H1 (cell line): ENCODE measurements at regions not wholly inside any gene's neighbourhood (a gene's known extent, or its start where the extent isn't known, plus 50 kb on each side); places are given as distances from the start of the nearest gene placed in this dataset.

Experiments used
- CTCF ChIA-PET: fragments of 300-600 bp; sonication (Branson Sonifier 250); formaldehyde crosslinking; loops from one replicate; lab custom pipeline; 2021; ENCODE audit not compliant: partially characterized antibody; lab: Charles Lee
- POLR2A ChIA-PET: fragments of 300-600 bp; sonication (Branson Sonifier 250); formaldehyde crosslinking; loops from one replicate; lab custom pipeline; 2021; ENCODE audit warnings: inconsistent platforms; ENCODE audit not compliant: partially characterized antibody; lab: Charles Lee
- DNase-seq, 2 experiments: peaks; one replicate each; pipeline versions ENCODE4 v3.0.0 to v3.0.0-alpha.2; 2010 to 2022; ENCODE audit warnings: low spot score in 2 of 2, low read depth in 1 of 2, mixed read lengths in 1 of 2
- FAIRE-seq: peaks from 2 replicates; lab custom pipeline; 2011; peaks lifted over from hg19 to GRCh38; lab: Jason Lieb, UNC
- H2AFZ ChIP-seq: 2 replicates; pipeline ENCODE4 v1.8.1; 2012; ENCODE audit warnings: low read length, inconsistent platforms
- H2AK5ac ChIP-seq: 2 replicates; pipeline ENCODE4 v1.6.1; 2013; ENCODE audit warnings: low read depth, low read length
- H2BK120ac ChIP-seq: replicated peaks from 2 replicates; pipeline ENCODE3; 2013; ENCODE audit warnings: low read depth, low read length, inconsistent platforms
- H2BK12ac ChIP-seq: 2 replicates; pipeline ENCODE4 v1.6.1; 2013; ENCODE audit warnings: low read depth, low read length
- H2BK15ac ChIP-seq: 2 replicates; pipeline ENCODE4 v1.6.1; 2013; ENCODE audit warnings: low read length
- H2BK20ac ChIP-seq: 2 replicates; pipeline ENCODE4 v1.6.1; 2013; ENCODE audit warnings: low read length
- H2BK5ac ChIP-seq: 2 replicates; pipeline ENCODE4 v1.6.1; 2013; ENCODE audit warnings: low read depth, low read length
- H3K14ac ChIP-seq: 2 replicates; pipeline ENCODE4 v1.6.1; 2013; ENCODE audit warnings: inconsistent platforms; ENCODE audit not compliant: insufficient read length
- H3K18ac ChIP-seq: 2 replicates; pipeline ENCODE4 v1.6.1; 2013; ENCODE audit warnings: low read length; ENCODE audit errors: extremely low read depth
- H3K23ac ChIP-seq: 2 replicates; pipeline ENCODE4 v1.6.1; 2013; ENCODE audit warnings: inconsistent platforms; ENCODE audit not compliant: insufficient read length
- H3K23me2 ChIP-seq: 2 replicates; pipeline ENCODE4 v1.6.1; 2013; ENCODE audit warnings: low read depth, low read length
- H3K27ac ChIP-seq: 2 replicates; pipeline ENCODE4 v1.6.1; 2011; ENCODE audit warnings: low read depth, low read length, inconsistent platforms
- H3K27me3 ChIP-seq, 4 experiments: replicated peaks in 1 of 4; 1 replicate in 1 of 4; 2 replicates in 3 of 4; pipeline versions ENCODE4 v1.6.1 to v1.8.1; 2011 to 2013; ENCODE audit warnings: low read length in 3 of 4, mild to moderate bottlenecking in 3 of 4, inconsistent platforms in 2 of 4, mixed read lengths in 2 of 4, moderate library complexity in 1 of 4; ENCODE audit not compliant: control insufficient read depth in 3 of 4, insufficient read depth in 3 of 4; ENCODE audit errors: extremely low read depth in 1 of 4
- H3K36me3 ChIP-seq, 4 experiments: 2 replicates each; pipeline versions ENCODE4 v1.6.1 to v1.8.1; 2011 to 2013; ENCODE audit warnings: mild to moderate bottlenecking in 4 of 4, low read length in 3 of 4, moderate library complexity in 2 of 4, control low read depth in 1 of 4, inconsistent platforms in 1 of 4; ENCODE audit not compliant: insufficient read depth in 4 of 4, control insufficient read depth in 2 of 4
- H3K4ac ChIP-seq: replicated peaks from 2 replicates; pipeline ENCODE3; 2013; ENCODE audit warnings: low read length, low read depth, mixed read lengths, inconsistent platforms; ENCODE audit not compliant: insufficient read length
- H3K4me1 ChIP-seq, 4 experiments: replicated peaks in 1 of 4; 1 replicate in 1 of 4; 2 replicates in 3 of 4; pipeline versions ENCODE4 v1.6.1 to v1.8.1; 2011 to 2013; ENCODE audit warnings: low read length in 3 of 4, inconsistent platforms in 2 of 4, mixed read lengths in 1 of 4; ENCODE audit not compliant: insufficient read depth in 4 of 4, control insufficient read depth in 3 of 4
- H3K4me2 ChIP-seq, 2 experiments: 2 replicates each; pipeline versions ENCODE4 v1.6.1 to v1.8.1; 2011 to 2013; ENCODE audit warnings: low read depth in 2 of 2, low read length in 2 of 2, control low read depth in 1 of 2, inconsistent platforms in 1 of 2, mild to moderate bottlenecking in 1 of 2; ENCODE audit not compliant: insufficient read depth in 1 of 2
- H3K4me3 ChIP-seq, 4 experiments: fragments of 200-600, 300-600 bp in 1 of 4; sonication (generic), shearing (Covaris generic), sonication (Bioruptor Twin) in 1 of 4; 2 replicates each; pipeline versions ENCODE4 v1.5.1 to v1.8.1; 2011 to 2016; ENCODE audit warnings: low read length in 4 of 4, low read depth in 3 of 4, control low read depth in 2 of 4, inconsistent platforms in 2 of 4, mild to moderate bottlenecking in 2 of 4, mixed read lengths in 1 of 4, moderate library complexity in 1 of 4; ENCODE audit not compliant: insufficient read depth in 2 of 4; ENCODE audit errors: extremely low read depth in 1 of 4
- H3K56ac ChIP-seq: replicated peaks from 2 replicates; pipeline ENCODE3; 2013; ENCODE audit warnings: low read depth, mild to moderate bottlenecking, mixed read lengths, low read length, inconsistent platforms; ENCODE audit not compliant: insufficient read length
- H3K79me1 ChIP-seq: 2 replicates; pipeline ENCODE4 v1.6.1; 2013; ENCODE audit warnings: low read depth, low read length, control low read depth
- H3K79me2 ChIP-seq, 2 experiments: 2 replicates each; pipeline versions ENCODE4 v1.6.1 to v1.8.1; 2012 to 2013; ENCODE audit warnings: low read length in 2 of 2, mild to moderate bottlenecking in 2 of 2, inconsistent platforms in 1 of 2; ENCODE audit not compliant: insufficient read depth in 2 of 2, control insufficient read depth in 1 of 2
- H3K9ac ChIP-seq, 4 experiments: replicated peaks in 1 of 4; 1 replicate in 1 of 4; 2 replicates in 3 of 4; pipeline versions ENCODE4 v1.6.1 to v1.8.1; 2011 to 2013; ENCODE audit warnings: low read depth in 3 of 4, low read length in 3 of 4, control low read depth in 2 of 4, mild to moderate bottlenecking in 2 of 4, moderate library complexity in 2 of 4, inconsistent platforms in 1 of 4; ENCODE audit errors: extremely low read depth in 1 of 4
- H3K9me3 ChIP-seq, 2 experiments: 2 replicates each; pipeline versions ENCODE4 v1.6.1 to v1.8.1; 2012 to 2013; ENCODE audit warnings: mild to moderate bottlenecking in 2 of 2, moderate library complexity in 2 of 2, control low read depth in 1 of 2, inconsistent platforms in 1 of 2, low read depth in 1 of 2, low read length in 1 of 2, mixed read lengths in 1 of 2; ENCODE audit not compliant: insufficient read depth in 2 of 2
- H4K20me1 ChIP-seq, 2 experiments: replicated peaks in 1 of 2; 2 replicates each; pipeline versions ENCODE3 to v1.8.1; 2011 to 2013; ENCODE audit warnings: inconsistent platforms in 2 of 2, low read length in 2 of 2, mild to moderate bottlenecking in 1 of 2; ENCODE audit not compliant: insufficient read depth in 2 of 2, control insufficient read depth in 1 of 2
- H4K5ac ChIP-seq: 2 replicates; pipeline ENCODE4 v1.6.1; 2013; ENCODE audit warnings: low read length, low read depth, mixed read lengths, inconsistent platforms; ENCODE audit not compliant: insufficient read length
- H4K8ac ChIP-seq: 2 replicates; pipeline ENCODE4 v1.8.0; 2013; ENCODE audit warnings: mild to moderate bottlenecking, moderate library complexity, low read length, inconsistent platforms; ENCODE audit not compliant: insufficient read depth; ENCODE audit errors: extremely low read depth
- H4K91ac ChIP-seq: replicated peaks from 2 replicates; pipeline ENCODE3; 2013; ENCODE audit warnings: low read length, mixed read lengths, inconsistent platforms; ENCODE audit not compliant: insufficient read length
- BACH1 ChIP-seq: IDR thresholded peaks from 2 replicates; pipeline ENCODE4 v1.6.1; 2012; ENCODE audit warnings: low read length, improper control_type of control experiment
- CHD1 ChIP-seq: IDR thresholded peaks from 2 replicates; pipeline ENCODE4 v1.6.1; 2012; ENCODE audit warnings: low read depth, low read length, improper control_type of control experiment
- GTF2F1 ChIP-seq: IDR thresholded peaks from 2 replicates; pipeline ENCODE4 v1.6.1; 2012; ENCODE audit warnings: low read depth, low read length, improper control_type of control experiment, borderline replicate concordance
- PHF8 ChIP-seq: fragments of 200-600 bp; sonication (generic); conservative IDR thresholded peaks from 2 replicates; pipeline ENCODE4 v1.7.1; 2012; ENCODE audit warnings: low read depth, mild to moderate bottlenecking, inconsistent platforms, low read length, moderate library complexity
- SAP30 ChIP-seq: fragments of 300-600 bp; sonication (generic); IDR thresholded peaks from 2 replicates; pipeline ENCODE4 v1.7.1; 2012; ENCODE audit warnings: low read length, moderate library complexity, mild to moderate bottlenecking, inconsistent platforms; ENCODE audit not compliant: insufficient read depth, insufficient replicate concordance
- SIRT6 ChIP-seq: IDR thresholded peaks from one replicate; pipeline ENCODE4 v1.7.1; 2012; ENCODE audit warnings: low read length, inconsistent platforms
- SIX5 ChIP-seq: IDR thresholded peaks from 2 replicates; pipeline ENCODE4 v1.6.1; 2011; ENCODE audit warnings: mild to moderate bottlenecking, low read depth, low read length
- SUZ12 ChIP-seq: fragments of 200-600 bp; sonication (generic); IDR thresholded peaks from 2 replicates; pipeline ENCODE4 v1.6.1; 2012; ENCODE audit warnings: mild to moderate bottlenecking, inconsistent platforms, low read length, moderate library complexity, mixed read lengths
- WGBS, 2 experiments: shearing (Covaris generic) in 1 of 2; methylation state at CpG; one replicate each; pipeline versions ENCODE4 v1.1.6 to v1.1.7; 2013 to 2015; ENCODE audit warnings: low lambda C conversion rate in 2 of 2, mixed read lengths in 2 of 2, inconsistent platforms in 1 of 2, low coverage in 1 of 2, missing lambda C conversion rate in 1 of 2; ENCODE audit not compliant: insufficient replicate concordance in 2 of 2, insufficient coverage in 1 of 2, insufficient read length in 1 of 2; ENCODE audit errors: extremely low coverage in 1 of 2, missing lambda C conversion rate in 1 of 2; 5-methylcytosine and 5-hydroxymethylcytosine counted together

DNA sequence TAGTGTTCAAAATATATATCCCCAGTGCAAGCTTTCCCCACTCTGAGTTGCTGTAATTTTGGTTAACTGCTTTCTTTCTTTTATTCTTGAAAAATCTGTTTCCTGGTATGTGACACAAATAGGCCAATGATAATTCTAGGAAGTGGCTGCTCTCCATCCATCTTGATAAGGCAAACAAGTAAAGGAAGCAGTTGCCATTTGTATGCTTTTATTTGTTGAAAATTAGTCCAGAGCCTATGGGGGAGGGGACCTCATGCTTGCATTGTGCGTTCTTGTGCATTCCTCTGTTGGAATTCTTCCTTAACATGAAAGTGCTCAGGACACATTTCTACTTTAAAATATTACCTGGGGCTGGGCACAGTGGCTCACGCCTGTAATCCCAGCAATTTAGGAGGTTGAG is 111.2 kb upstream of the FSHR start:
- no peak overlapping the region for H4K5ac ChIP-seq
- H4K20me1 ChIP-seq: no peaks in the 10 kb centered on the region
- H3K9ac ChIP-seq: no peak overlapping the region
- 89% methylated on average over 2 of the region's 2 CpGs; no CpG with 5 or more reads in 1 of the 2 experiments for WGBS, 2 experiments
- H2BK5ac ChIP-seq: no peak overlapping the region
- no peak overlapping the region for H4K8ac ChIP-seq
- no peak overlapping the region for H2AK5ac ChIP-seq
- H2AFZ ChIP-seq: no peak overlapping the region
- no peak overlapping the region for H2BK20ac ChIP-seq
- no peaks in the 10 kb centered on the region for H3K23me2 ChIP-seq
- no peak overlapping the region for H3K4ac ChIP-seq
- POLR2A ChIA-PET: no interaction called here
- no peak overlapping the region for H2BK15ac ChIP-seq
- no peak overlapping the region for H2BK12ac ChIP-seq
- CTCF ChIA-PET: interaction anchor here (0.8 kb wide), 2 partner anchors 12 to 55 kb away, joined by 3 to 4 read pairs; no protein-coding TSS in a partner anchor
- H3K4me1 ChIP-seq: peaks cover 0 to 2% (median 0%) of the 10 kb centered on the region in 4 experiments; a peak in 1 of 7 replicates
- FAIRE-seq: no peak
- no peaks in the 10 kb centered on the region for H3K79me2 ChIP-seq
- TF ChIP-seq GTF2F1 (no peak), SIRT6 (no peak), CHD1 (no peak), SAP30 (no peak), PHF8 (no peak), SUZ12 (no peak), BACH1 (no peak), SIX5 (no peak)
- TF ChIP-seq, all 59 proteins: peak for 0
- H3K14ac ChIP-seq: no peak overlapping the region
- no peak overlapping the region for H3K4me3 ChIP-seq
- DNase-seq: no peak
- no peaks in the 10 kb centered on the region for H3K27me3 ChIP-seq
- no peak overlapping the region for H2BK120ac ChIP-seq
- H4K91ac ChIP-seq: no peak overlapping the region
- H3K4me2 ChIP-seq: no peak overlapping the region
- H3K23ac ChIP-seq: no peak overlapping the region
- H3K36me3 ChIP-seq: no peaks in the 10 kb centered on the region
- H3K18ac ChIP-seq: no peak overlapping the region
- H3K27ac ChIP-seq: no peak overlapping the region
- H3K79me1 ChIP-seq: no peaks in the 10 kb centered on the region
- no peaks in the 10 kb centered on the region for H3K9me3 ChIP-seq
- H3K56ac ChIP-seq: no peak overlapping the region
